Muscle layer of duodenum (tissue), 2 donors: ENCODE measurements at regions not wholly inside any gene's neighbourhood (a gene's known extent, or its start where the extent isn't known, plus 50 kb on each side); places are given as distances from the start of the nearest gene placed in this dataset.

ENCODE experiments used
- H3K27ac ChIP-seq: one replicate; pipeline ENCODE4 v1.7.0; 2013; ENCODE audit warnings: mild to moderate bottlenecking, low read length
- H3K27me3 ChIP-seq: one replicate; pipeline ENCODE4 v1.7.0; 2013; ENCODE audit warnings: low read depth, mild to moderate bottlenecking, control low read depth, low read length
- H3K36me3 ChIP-seq, 2 donors: one replicate each; pipeline ENCODE4 v1.7.0; 2013; ENCODE audit warnings: low read length in 2 of 2, control low read depth in 1 of 2, mild to moderate bottlenecking in 1 of 2; ENCODE audit not compliant: insufficient read depth in 2 of 2, control insufficient read depth in 1 of 2
- H3K4me1 ChIP-seq, 2 donors: one replicate each; pipeline ENCODE4 v1.7.0; 2013; ENCODE audit warnings: low read length in 2 of 2, mild to moderate bottlenecking in 2 of 2, control low read depth in 1 of 2, moderate library complexity in 1 of 2; ENCODE audit not compliant: insufficient read depth in 2 of 2, control insufficient read depth in 1 of 2
- H3K4me3 ChIP-seq, 2 donors: one replicate each; pipeline ENCODE4 v1.7.0; 2013; ENCODE audit warnings: low read length in 2 of 2, low read depth in 1 of 2, mild to moderate bottlenecking in 1 of 2
- H3K9me3 ChIP-seq, 2 donors: one replicate each; pipeline ENCODE4 v1.7.0; 2013; ENCODE audit warnings: low read length in 2 of 2, control low read depth in 1 of 2, mild to moderate bottlenecking in 1 of 2; ENCODE audit not compliant: control insufficient read depth in 1 of 2
- donor health status: healthy.

- Histone ChIP-seq H3K27ac (no peak overlapping the region), H3K4me3 (no peak overlapping the region), H3K27me3 (no peaks in the 10 kb centered on the region), H3K9me3 (no peaks in the 10 kb centered on the region), H3K4me1 (no peaks in the 10 kb centered on the region), H3K36me3 (no peaks in the 10 kb centered on the region)
Observed at GRCh38 chr9:515665-516064, 301.0 kb downstream of the DOCK8 start.

- Histone ChIP-seq H3K36me3 (no peaks in the 10 kb centered on the region), H3K4me1 (no peaks in the 10 kb centered on the region), H3K9me3 (no peaks in the 10 kb centered on the region), H3K4me3 (no peak overlapping the region), H3K27ac (peak overlapping the region; percentile 3), H3K27me3 (no peaks in the 10 kb centered on the region)
Observed at GRCh38 chr9:517993-518392, 303.3 kb downstream of the DOCK8 start.

GRCh38 chr9:518540-518939 lies 303.9 kb downstream of the DOCK8 start:
- peak overlapping the region; percentile 3 for H3K27ac ChIP-seq
- H3K4me1 ChIP-seq: no peaks in the 10 kb centered on the region
- no peaks in the 10 kb centered on the region for H3K36me3 ChIP-seq
- H3K4me3 ChIP-seq: no peak overlapping the region
- H3K9me3 ChIP-seq: no peaks in the 10 kb centered on the region
- no peaks in the 10 kb centered on the region for H3K27me3 ChIP-seq

- peak overlapping the region; percentile 26 for H3K27ac ChIP-seq
- no peaks in the 10 kb centered on the region for H3K27me3 ChIP-seq
- H3K4me1 ChIP-seq: no peaks in the 10 kb centered on the region
- H3K4me3 ChIP-seq: no peak overlapping the region
- H3K9me3 ChIP-seq: no peaks in the 10 kb centered on the region
- H3K36me3 ChIP-seq: no peaks in the 10 kb centered on the region
Observed at GRCh38 chr9:519579-519978, 304.9 kb downstream of the DOCK8 start.

GRCh38 chr9:520302-520701 lies 305.6 kb downstream of the DOCK8 start:
- Histone ChIP-seq H3K4me3 (no peak overlapping the region), H3K27ac (no peak overlapping the region), H3K4me1 (no peaks in the 10 kb centered on the region), H3K27me3 (no peaks in the 10 kb centered on the region), H3K36me3 (no peaks in the 10 kb centered on the region), H3K9me3 (no peaks in the 10 kb centered on the region)

- no peaks in the 10 kb centered on the region for H3K9me3 ChIP-seq
- no peak overlapping the region for H3K4me3 ChIP-seq
- H3K36me3 ChIP-seq: no peaks in the 10 kb centered on the region
- H3K4me1 ChIP-seq: no peaks in the 10 kb centered on the region
- no peaks in the 10 kb centered on the region for H3K27me3 ChIP-seq
- H3K27ac ChIP-seq: no peak overlapping the region
Observed at GRCh38 chr9:522190-522589, 307.5 kb downstream of the DOCK8 start.

GRCh38 chr9:522658-523057 lies 308.0 kb downstream of the DOCK8 start:
- Histone ChIP-seq H3K4me3 (no peak overlapping the region), H3K27me3 (no peaks in the 10 kb centered on the region), H3K4me1 (no peaks in the 10 kb centered on the region), H3K27ac (no peak overlapping the region), H3K9me3 (no peaks in the 10 kb centered on the region), H3K36me3 (no peaks in the 10 kb centered on the region)

GRCh38 chr9:523444-523843 lies 308.8 kb downstream of the DOCK8 start:
- Histone ChIP-seq H3K27ac (no peak overlapping the region), H3K27me3 (no peaks in the 10 kb centered on the region), H3K9me3 (no peaks in the 10 kb centered on the region), H3K36me3 (no peaks in the 10 kb centered on the region), H3K4me3 (no peak overlapping the region), H3K4me1 (no peaks in the 10 kb centered on the region)

- Histone ChIP-seq H3K27ac (no peak overlapping the region), H3K4me1 (no peaks in the 10 kb centered on the region), H3K36me3 (no peaks in the 10 kb centered on the region), H3K27me3 (no peaks in the 10 kb centered on the region), H3K9me3 (no peaks in the 10 kb centered on the region), H3K4me3 (no peak overlapping the region)
Observed at GRCh38 chr9:524008-524407, 309.3 kb downstream of the DOCK8 start.

- Histone ChIP-seq H3K27ac (no peak overlapping the region), H3K36me3 (no peaks in the 10 kb centered on the region), H3K4me3 (no peak overlapping the region), H3K4me1 (no peaks in the 10 kb centered on the region), H3K27me3 (no peaks in the 10 kb centered on the region), H3K9me3 (no peaks in the 10 kb centered on the region)
Observed at GRCh38 chr9:526904-527591, 312.4 kb downstream of the DOCK8 start.

GRCh38 chr9:529731-530130 lies 311.8 kb upstream of the DMRT1 start:
- Histone ChIP-seq H3K4me1 (no peaks in the 10 kb centered on the region), H3K27me3 (no peaks in the 10 kb centered on the region), H3K27ac (no peak overlapping the region), H3K9me3 (no peaks in the 10 kb centered on the region), H3K36me3 (no peaks in the 10 kb centered on the region), H3K4me3 (no peak overlapping the region)

- Histone ChIP-seq H3K4me1 (peaks cover 3 to 7% of the 10 kb centered on the region in 2 donors), H3K27me3 (no peaks in the 10 kb centered on the region), H3K36me3 (no peaks in the 10 kb centered on the region), H3K9me3 (no peaks in the 10 kb centered on the region), H3K4me3 (no peak overlapping the region), H3K27ac (no peak overlapping the region)
Observed at GRCh38 chr9:530681-531080, 310.8 kb upstream of the DMRT1 start.
